SK-N-SH (cell line): ENCODE measurements at regions not wholly inside any gene's neighbourhood (a gene's known extent, or its start where the extent isn't known, plus 50 kb on each side); places are given as distances from the start of the nearest gene placed in this dataset.

Source experiments
- CTCF ChIA-PET: fragments of 300-600, 350-600 bp; formaldehyde crosslinking; extraction: SDS; loops from one replicate; lab custom pipeline; 2021; lab: Yijun Ruan, JAX
- POLR2A ChIA-PET: fragments of 350-600 bp; sonication (Branson Sonifier 250); formaldehyde crosslinking; extraction: SDS; loops from one replicate; lab custom pipeline; 2020; ENCODE audit warnings: antibody characterized with exemption, inconsistent platforms; lab: Yijun Ruan, JAX
- DNase-seq: peaks from one replicate; pipeline ENCODE4 v3.0.0; 2012
- H2AFZ ChIP-seq: fragments of 200-600 bp; sonication (generic); 2 replicates; pipeline ENCODE4 v1.8.1; 2016; ENCODE audit warnings: antibody characterized with exemption, mild to moderate bottlenecking, low read depth
- H3F3A ChIP-seq: fragments of 200-600 bp; sonication (generic); replicated peaks from 2 replicates; pipeline ENCODE3; 2016; ENCODE audit warnings: antibody characterized with exemption, mild to moderate bottlenecking; ENCODE audit not compliant: insufficient read depth
- H3K27ac ChIP-seq, 2 experiments: fragments of 200-500 bp in 1 of 2; fragments of 200-600 bp in 1 of 2; sonication (Bioruptor generic) in 1 of 2; sonication (generic), shearing (Covaris generic) in 1 of 2; 2 replicates each; pipeline versions ENCODE4 v1.5.1 to v1.6.1; 2014 to 2016; ENCODE audit warnings: low read depth in 2 of 2, inconsistent platforms in 1 of 2, low read length in 1 of 2, mild to moderate bottlenecking in 1 of 2, mixed read lengths in 1 of 2
- H3K27me3 ChIP-seq: fragments of 200-600 bp; sonication (generic), shearing (Covaris generic); 2 replicates; pipeline ENCODE4 v1.6.1; 2016; ENCODE audit warnings: mixed run types; ENCODE audit not compliant: insufficient read depth
- H3K36me3 ChIP-seq, 2 experiments: fragments of 200-500 bp in 1 of 2; fragments of 200-600 bp in 1 of 2; sonication (Bioruptor generic) in 1 of 2; sonication (generic) in 1 of 2; replicated peaks in 1 of 2; 2 replicates each; pipeline versions ENCODE3 to v1.5.1; 2014 to 2016; ENCODE audit warnings: low read length in 1 of 2, mild to moderate bottlenecking in 1 of 2; ENCODE audit not compliant: insufficient read depth in 2 of 2, control insufficient read depth in 1 of 2
- H3K4me1 ChIP-seq, 2 experiments: fragments of 200-500 bp in 1 of 2; fragments of 200-600 bp in 1 of 2; sonication (Bioruptor generic) in 1 of 2; sonication (generic), shearing (Covaris generic) in 1 of 2; 2 replicates each; pipeline versions ENCODE4 v1.5.1 to v1.6.1; 2014 to 2016; ENCODE audit warnings: low read depth in 1 of 2, low read length in 1 of 2, mixed run types in 1 of 2; ENCODE audit not compliant: insufficient read depth in 2 of 2, control insufficient read depth in 1 of 2
- H3K4me2 ChIP-seq: fragments of 200-600 bp; sonication (generic), shearing (Covaris generic); 2 replicates; pipeline ENCODE4 v1.6.1; 2017; ENCODE audit warnings: mixed run types
- H3K4me3 ChIP-seq, 2 experiments: fragments of 200-500 bp in 1 of 2; fragments of 200-600 bp in 1 of 2; sonication (Bioruptor generic) in 1 of 2; sonication (generic), shearing (Covaris generic) in 1 of 2; 2 replicates each; pipeline versions ENCODE4 v1.5.1 to v1.8.1; 2014 to 2016; ENCODE audit warnings: low read depth in 2 of 2, inconsistent platforms in 1 of 2, low read length in 1 of 2, mild to moderate bottlenecking in 1 of 2, mixed read lengths in 1 of 2, moderate library complexity in 1 of 2
- H3K79me2 ChIP-seq: fragments of 200-600 bp; sonication (generic); 2 replicates; pipeline ENCODE4 v1.8.1; 2017; ENCODE audit warnings: mild to moderate bottlenecking; ENCODE audit not compliant: insufficient read depth
- H3K9ac ChIP-seq: fragments of 200-600 bp; sonication (generic); 2 replicates; pipeline ENCODE4 v1.6.1; 2017; ENCODE audit warnings: mixed run types
- H3K9me2 ChIP-seq: fragments of 200-600 bp; sonication (generic); 2 replicates; pipeline ENCODE4 v1.6.1; 2017; ENCODE audit warnings: mixed run types
- H3K9me3 ChIP-seq: fragments of 200-600 bp; sonication (generic); 2 replicates; pipeline ENCODE4 v1.6.1; 2017; ENCODE audit warnings: mixed run types, mild to moderate bottlenecking, moderate library complexity
- H4K20me1 ChIP-seq: fragments of 200-600 bp; sonication (generic); 2 replicates; pipeline ENCODE4 v1.6.1; 2017; ENCODE audit warnings: mild to moderate bottlenecking, mixed run types; ENCODE audit not compliant: insufficient read depth
- EZH2phosphoT487 ChIP-seq: fragments of 200-600 bp; sonication (generic); IDR thresholded peaks from 2 replicates; pipeline ENCODE4 v1.6.1; 2017; ENCODE audit warnings: low read depth, mixed run types, mild to moderate bottlenecking, antibody characterized with exemption, moderate library complexity, borderline replicate concordance
- FOXJ3 ChIP-seq: sonication (generic); formaldehyde crosslinking; IDR thresholded peaks from 2 replicates; pipeline ENCODE4 v1.5.1; 2020; ENCODE audit warnings: mild to moderate bottlenecking, missing genetic modification reagents
- FOXM1 ChIP-seq: IDR thresholded peaks from 2 replicates; pipeline ENCODE4 v1.4.0; 2012; ENCODE audit warnings: low read depth, mild to moderate bottlenecking
- GATA2 ChIP-seq: sonication (generic); formaldehyde crosslinking; IDR thresholded peaks from 2 replicates; pipeline ENCODE4 v1.5.0; 2020; ENCODE audit warnings: mild to moderate bottlenecking, missing genetic modification reagents
- MEF2A ChIP-seq: IDR thresholded peaks from 2 replicates; pipeline ENCODE4 v1.4.0; 2012; ENCODE audit warnings: low read depth, borderline replicate concordance
- MXI1 ChIP-seq: IDR thresholded peaks from 2 replicates; pipeline ENCODE4 v1.6.1; 2012; ENCODE audit warnings: mild to moderate bottlenecking, low read depth, low read length, improper control_type of control experiment
- POLR2AphosphoS5 ChIP-seq: IDR thresholded peaks from 2 replicates; pipeline ENCODE4 v1.6.1; 2012; ENCODE audit warnings: low read depth, low read length
- RAD21 ChIP-seq: IDR thresholded peaks from 2 replicates; pipeline ENCODE4 v1.6.1; 2012; ENCODE audit warnings: mild to moderate bottlenecking, low read length
- RCOR1 ChIP-seq: fragments of 150-350 bp; IDR thresholded peaks from 2 replicates; pipeline ENCODE4 v1.6.1; 2017; ENCODE audit warnings: antibody characterized with exemption, low read length
- RFX5 ChIP-seq: IDR thresholded peaks from 2 replicates; pipeline ENCODE4 v1.6.1; 2012; ENCODE audit warnings: mild to moderate bottlenecking, improper control_type of control experiment, low read length
- RXRA ChIP-seq: IDR thresholded peaks from 2 replicates; pipeline ENCODE4 v1.4.0; 2012; ENCODE audit warnings: low read depth, mild to moderate bottlenecking, borderline replicate concordance
- TAF1 ChIP-seq: IDR thresholded peaks from 2 replicates; pipeline ENCODE4 v1.6.1; 2012; ENCODE audit warnings: low read depth, mild to moderate bottlenecking, low read length, moderate library complexity, borderline replicate concordance
- ZBTB33 ChIP-seq: IDR thresholded peaks from 2 replicates; pipeline ENCODE4 v1.4.0; 2012; ENCODE audit warnings: low read depth, borderline replicate concordance
- WGBS: methylation state at CpG from one replicate; pipeline ENCODE4 v1.1.6; 2017; ENCODE audit warnings: low lambda C conversion rate; 5-methylcytosine and 5-hydroxymethylcytosine counted together
- TF ChIP-seq, protein P1 (sequence below): fragments of 150-350 bp; IDR thresholded peaks from 2 replicates; pipeline ENCODE4 v1.6.1; 2016; ENCODE audit warnings: mild to moderate bottlenecking, low read depth, low read length
- TF ChIP-seq, protein P2 (sequence below): IDR thresholded peaks from 2 replicates; pipeline ENCODE4 v1.4.0; 2012; ENCODE audit warnings: low read depth, borderline replicate concordance
- TF ChIP-seq, protein P3 (sequence below): IDR thresholded peaks from 2 replicates; pipeline ENCODE4 v1.4.0; 2012; ENCODE audit warnings: low read depth

GRCh38 chr4:156695163-156695562 lies 276.4 kb downstream of the PDGFC start:
- no peaks in the 10 kb centered on the region; a peak in 1 of 4 replicates for H3K4me1 ChIP-seq
- H3K27ac ChIP-seq, result no peak overlapping the region
- 88% methylated on average over 7 of the region's 7 CpGs for WGBS
- H3K4me3 ChIP-seq, result no peak overlapping the region
- no peaks in the 10 kb centered on the region for H3K9me2 ChIP-seq
- H3K4me2 ChIP-seq, result no peak overlapping the region
- H3K36me3 ChIP-seq, result no peaks in the 10 kb centered on the region
- H3K9ac ChIP-seq, result no peak overlapping the region
- ChIA-PET POLR2A (no interaction called here), CTCF (no interaction called here)
- H2AFZ ChIP-seq, result peak overlapping the region; percentile 33; the same call in 1 of the 2 replicates
- no peaks in the 10 kb centered on the region for H3K27me3 ChIP-seq
- H4K20me1 ChIP-seq, result no peaks in the 10 kb centered on the region
- TF ChIP-seq, protein P1, sequence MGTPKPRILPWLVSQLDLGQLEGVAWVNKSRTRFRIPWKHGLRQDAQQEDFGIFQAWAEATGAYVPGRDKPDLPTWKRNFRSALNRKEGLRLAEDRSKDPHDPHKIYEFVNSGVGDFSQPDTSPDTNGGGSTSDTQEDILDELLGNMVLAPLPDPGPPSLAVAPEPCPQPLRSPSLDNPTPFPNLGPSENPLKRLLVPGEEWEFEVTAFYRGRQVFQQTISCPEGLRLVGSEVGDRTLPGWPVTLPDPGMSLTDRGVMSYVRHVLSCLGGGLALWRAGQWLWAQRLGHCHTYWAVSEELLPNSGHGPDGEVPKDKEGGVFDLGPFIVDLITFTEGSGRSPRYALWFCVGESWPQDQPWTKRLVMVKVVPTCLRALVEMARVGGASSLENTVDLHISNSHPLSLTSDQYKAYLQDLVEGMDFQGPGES, result no peak
- TF ChIP-seq FOXM1, result no peak
- no peak for TF ChIP-seq EZH2phosphoT487
- no peak for TF ChIP-seq RXRA
- no peak for TF ChIP-seq RFX5
- no peaks in the 10 kb centered on the region for H3K9me3 ChIP-seq
- H3K79me2 ChIP-seq, result no peaks in the 10 kb centered on the region; the same call in 1 of the 2 replicates
- DNase-seq, result no peak
- H3F3A ChIP-seq, result no peaks in the 10 kb centered on the region

DNA sequence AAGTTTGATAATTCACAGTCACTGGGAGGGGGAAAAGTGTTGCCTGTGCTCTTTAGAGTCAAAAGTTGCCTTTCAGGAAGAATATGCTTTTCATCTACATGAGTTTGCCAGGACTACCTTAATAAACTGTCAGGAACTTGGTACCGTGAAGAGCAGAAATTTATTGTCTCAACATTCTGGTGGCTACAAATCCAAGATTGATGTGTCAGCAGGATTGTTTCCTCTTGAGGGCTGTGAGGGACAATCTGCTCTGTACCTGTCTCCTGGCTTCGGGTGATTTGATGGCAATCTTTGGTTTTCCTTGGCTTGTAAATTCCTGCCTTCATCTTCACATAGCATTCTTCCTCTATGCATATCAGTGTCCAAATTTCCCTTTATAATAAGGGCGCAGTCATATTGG lies 277.2 kb downstream of the PDGFC start:
- ChIA-PET CTCF (no interaction called here), POLR2A (no interaction called here)
- H3K9me3 ChIP-seq, result no peaks in the 10 kb centered on the region
- no peaks in the 10 kb centered on the region for H3K79me2 ChIP-seq
- 41% methylated on average over 3 of the region's 3 CpGs for WGBS
- H3K36me3 ChIP-seq, result no peaks in the 10 kb centered on the region
- peak overlapping the region; percentile 11; the same call in 1 of the 2 replicates for H2AFZ ChIP-seq
- TF ChIP-seq, protein P2, sequence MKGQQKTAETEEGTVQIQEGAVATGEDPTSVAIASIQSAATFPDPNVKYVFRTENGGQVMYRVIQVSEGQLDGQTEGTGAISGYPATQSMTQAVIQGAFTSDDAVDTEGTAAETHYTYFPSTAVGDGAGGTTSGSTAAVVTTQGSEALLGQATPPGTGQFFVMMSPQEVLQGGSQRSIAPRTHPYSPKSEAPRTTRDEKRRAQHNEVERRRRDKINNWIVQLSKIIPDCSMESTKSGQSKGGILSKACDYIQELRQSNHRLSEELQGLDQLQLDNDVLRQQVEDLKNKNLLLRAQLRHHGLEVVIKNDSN, result no peak
- TF ChIP-seq RCOR1 (no peak), RAD21 (no peak), FOXJ3 (no peak), ZBTB33 (no peak), MXI1 (no peak), RFX5 (no peak), MEF2A (no peak), EZH2phosphoT487 (no peak), RXRA (no peak), POLR2AphosphoS5 (no peak), TAF1 (no peak), GATA2 (no peak)
- TF ChIP-seq, protein P3, sequence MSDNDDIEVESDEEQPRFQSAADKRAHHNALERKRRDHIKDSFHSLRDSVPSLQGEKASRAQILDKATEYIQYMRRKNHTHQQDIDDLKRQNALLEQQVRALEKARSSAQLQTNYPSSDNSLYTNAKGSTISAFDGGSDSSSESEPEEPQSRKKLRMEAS, result no peak
- no peaks in the 10 kb centered on the region for H3K27me3 ChIP-seq
- no peaks in the 10 kb centered on the region; a peak in 1 of 4 replicates for H3K4me1 ChIP-seq
- H3K9me2 ChIP-seq, result no peaks in the 10 kb centered on the region
- no peaks in the 10 kb centered on the region for H3F3A ChIP-seq
- H3K4me3 ChIP-seq, result no peak overlapping the region
- H3K9ac ChIP-seq, result no peak overlapping the region
- H4K20me1 ChIP-seq, result no peaks in the 10 kb centered on the region
- no peak overlapping the region for H3K4me2 ChIP-seq
- DNase-seq, result no peak
- no peak overlapping the region for H3K27ac ChIP-seq
